Breast epithelium (tissue), 3 donors: ENCODE measurements at regions not wholly inside any gene's neighbourhood (a gene's known extent, or its start where the extent isn't known, plus 50 kb on each side); places are given as distances from the start of the nearest gene placed in this dataset.

Experiments
- POLR2A ChIP-seq: fragments of 450-650 bp; IDR thresholded peaks from one replicate; pipeline ENCODE4 v1.6.1; 2016; ENCODE audit warnings: antibody characterized with exemption, mild to moderate bottlenecking, moderate library complexity
- TF ChIP-seq, protein P1 (sequence below), 3 donors: fragments of 450-650 bp; IDR thresholded peaks; one replicate each; pipeline ENCODE4 v1.5.1; 2016 to 2017; ENCODE audit warnings: antibody characterized with exemption in 3 of 3, mild to moderate bottlenecking in 3 of 3, moderate library complexity in 3 of 3

GRCh38 chr5:42924686-42925085, 113.0 kb upstream of the SELENOP start:
- no peak for TF ChIP-seq POLR2A
- TF ChIP-seq, protein P1, sequence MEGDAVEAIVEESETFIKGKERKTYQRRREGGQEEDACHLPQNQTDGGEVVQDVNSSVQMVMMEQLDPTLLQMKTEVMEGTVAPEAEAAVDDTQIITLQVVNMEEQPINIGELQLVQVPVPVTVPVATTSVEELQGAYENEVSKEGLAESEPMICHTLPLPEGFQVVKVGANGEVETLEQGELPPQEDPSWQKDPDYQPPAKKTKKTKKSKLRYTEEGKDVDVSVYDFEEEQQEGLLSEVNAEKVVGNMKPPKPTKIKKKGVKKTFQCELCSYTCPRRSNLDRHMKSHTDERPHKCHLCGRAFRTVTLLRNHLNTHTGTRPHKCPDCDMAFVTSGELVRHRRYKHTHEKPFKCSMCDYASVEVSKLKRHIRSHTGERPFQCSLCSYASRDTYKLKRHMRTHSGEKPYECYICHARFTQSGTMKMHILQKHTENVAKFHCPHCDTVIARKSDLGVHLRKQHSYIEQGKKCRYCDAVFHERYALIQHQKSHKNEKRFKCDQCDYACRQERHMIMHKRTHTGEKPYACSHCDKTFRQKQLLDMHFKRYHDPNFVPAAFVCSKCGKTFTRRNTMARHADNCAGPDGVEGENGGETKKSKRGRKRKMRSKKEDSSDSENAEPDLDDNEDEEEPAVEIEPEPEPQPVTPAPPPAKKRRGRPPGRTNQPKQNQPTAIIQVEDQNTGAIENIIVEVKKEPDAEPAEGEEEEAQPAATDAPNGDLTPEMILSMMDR (IDR thresholded peaks at IDR 0.05), result no peak
